AML-193 (cell line): ENCODE measurements at regions not wholly inside any gene's neighbourhood (a gene's known extent, or its start where the extent isn't known, plus 50 kb on each side); places are given as distances from the start of the nearest gene placed in this dataset.

Experiments used
- DNase-seq, 2 experiments: peaks; one replicate each; lab custom pipeline; 2025; lab: John Stamatoyannopoulos, UW

DNA sequence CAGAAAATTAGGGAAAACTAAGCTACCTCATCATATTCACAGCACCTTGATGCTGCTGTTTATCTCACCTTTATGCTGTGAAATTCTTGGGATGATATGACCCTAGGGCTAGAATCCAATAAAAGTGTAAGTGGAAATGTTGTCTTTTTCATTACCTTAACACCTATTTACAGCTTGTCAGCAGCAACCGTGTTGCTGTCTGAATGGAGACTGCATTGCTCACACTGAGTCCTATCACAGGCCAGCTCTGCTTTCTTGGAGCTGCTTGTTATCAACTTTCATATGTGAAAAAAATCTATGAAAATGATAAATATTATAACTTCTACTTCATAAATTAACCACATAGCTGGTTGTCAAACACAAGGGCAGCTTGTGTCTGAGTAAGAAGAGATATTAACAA lies 789.5 kb downstream of the TECRL start:
- DNase-seq: no peak

DNA sequence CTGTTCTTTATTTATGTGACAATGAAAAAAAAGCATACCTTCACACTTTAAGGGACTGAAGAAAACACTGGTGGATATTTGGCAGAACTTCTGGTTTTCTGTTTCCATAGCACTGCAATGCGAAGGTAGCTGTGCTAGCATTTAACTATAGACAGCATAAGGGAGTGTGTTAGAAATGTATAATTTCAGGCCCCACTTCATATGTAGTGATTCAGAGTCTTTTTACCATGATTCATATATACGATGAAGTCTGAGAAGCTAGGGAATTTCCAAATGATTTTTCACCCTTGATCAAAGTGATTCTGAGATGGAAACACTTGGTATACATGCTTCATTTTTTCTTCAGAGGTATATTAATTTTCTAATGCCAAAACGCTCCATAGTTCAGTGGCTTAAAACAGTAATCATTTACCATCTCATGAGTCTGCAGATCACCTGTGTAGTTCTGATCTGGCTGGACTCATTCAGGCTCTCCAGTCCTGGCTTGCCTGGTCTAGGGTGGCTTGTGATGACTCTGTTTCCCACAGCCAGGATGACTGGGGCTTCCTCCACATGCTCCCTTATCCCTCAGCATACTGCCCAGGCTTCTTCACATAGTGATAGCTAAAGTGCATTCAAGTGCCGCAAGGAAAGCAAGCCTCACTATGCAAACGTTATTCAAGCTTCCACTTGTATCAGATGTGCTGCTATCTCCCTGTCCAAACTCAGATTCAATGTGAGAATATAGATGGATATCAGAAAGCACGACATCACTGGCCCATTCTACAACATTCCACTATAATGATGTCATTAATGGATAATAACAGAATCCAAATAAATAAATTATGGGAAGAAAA lies 790.1 kb downstream of the TECRL start:
- no peak for DNase-seq

DNA sequence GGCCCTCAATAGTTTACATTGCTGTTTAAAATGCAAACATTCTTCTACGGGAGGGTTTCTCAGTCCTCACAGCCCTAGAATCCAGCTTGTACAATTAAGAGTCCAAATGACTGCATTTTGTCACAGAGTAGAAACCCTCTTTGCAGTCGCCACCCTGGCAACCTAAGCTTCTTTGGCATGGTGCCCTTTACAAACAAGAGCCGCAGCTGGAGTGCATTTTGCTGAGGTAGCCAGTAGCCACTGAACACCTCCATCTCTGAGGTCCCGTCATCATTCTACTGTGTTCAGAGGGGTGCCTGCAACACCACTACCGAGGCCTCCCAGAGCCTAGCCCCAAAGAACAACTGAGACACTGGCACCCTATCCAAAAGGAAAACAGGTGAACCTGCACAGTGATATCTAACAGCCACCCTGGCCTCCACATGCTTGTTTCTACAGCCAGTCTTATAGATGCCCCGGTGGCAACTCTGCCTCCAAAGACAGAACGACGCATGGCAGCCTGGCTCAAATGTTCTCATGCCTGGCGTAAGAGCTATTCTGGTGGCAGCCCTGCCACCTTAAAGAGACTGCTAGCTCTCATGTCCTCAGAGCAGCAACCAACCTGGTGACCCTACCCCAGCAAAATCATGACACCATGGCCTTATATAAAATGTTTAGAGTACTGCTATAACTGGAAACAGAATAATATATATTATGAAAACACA lies 801.9 kb downstream of the TECRL start:
- DNase-seq: no peak

DNA sequence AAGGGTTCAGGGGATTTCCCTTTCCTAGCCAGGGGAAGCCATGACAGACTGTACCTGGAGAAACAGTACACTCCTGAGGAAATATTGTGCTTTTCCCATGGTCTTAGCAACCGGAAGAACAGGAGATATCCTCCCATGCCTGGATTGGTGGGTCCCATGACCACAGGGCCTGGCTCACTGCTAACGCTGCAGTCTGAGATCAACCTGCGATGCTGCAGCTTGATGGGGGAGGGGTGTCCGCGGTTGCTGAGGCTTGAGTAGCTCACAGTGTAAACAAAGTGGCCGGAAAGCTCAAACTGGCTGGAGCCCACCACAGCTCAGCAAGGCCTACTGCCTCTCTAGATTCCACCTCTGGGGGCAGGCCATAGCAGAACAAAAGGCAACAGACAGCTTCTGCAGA lies 819.5 kb downstream of the TECRL start:
- no peak for DNase-seq

DNA sequence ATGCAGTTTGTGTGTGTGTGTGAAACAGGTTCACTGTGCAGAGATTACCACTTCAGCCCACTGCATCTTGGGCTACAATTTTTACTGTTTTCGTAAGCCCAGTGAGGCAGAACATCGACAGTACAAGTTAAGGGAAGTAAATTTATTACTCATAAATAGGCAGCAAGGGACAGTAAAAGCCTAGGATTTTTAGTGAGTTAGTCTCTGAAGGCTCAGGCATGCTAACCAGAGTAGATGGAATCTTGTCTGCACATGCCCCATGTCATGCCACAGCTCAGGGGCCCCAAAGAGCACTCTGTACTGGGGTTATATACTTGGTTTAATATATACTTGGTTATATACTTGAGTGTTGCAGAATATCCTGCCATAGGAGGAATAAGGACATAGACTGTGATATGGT lies 825.7 kb downstream of the TECRL start:
- no peak for DNase-seq

DNA sequence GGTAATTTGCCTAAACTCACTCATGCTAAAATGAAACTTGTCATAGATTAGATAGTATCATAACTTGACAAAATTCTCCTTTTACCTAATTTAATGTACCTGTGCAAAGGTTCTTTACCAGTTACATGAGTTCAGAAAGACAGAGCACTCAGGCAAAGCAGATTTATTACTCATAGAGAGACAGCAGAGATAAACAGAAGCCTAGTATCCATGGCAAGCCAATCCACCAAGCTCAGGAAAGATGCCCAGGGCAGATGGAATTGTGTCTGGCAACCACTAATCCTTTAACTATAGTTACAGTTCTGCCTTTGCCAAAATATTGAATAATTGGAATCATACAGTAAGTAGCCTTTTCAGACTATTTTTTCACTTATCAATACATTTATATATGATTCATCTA lies 826.2 kb downstream of the TECRL start:
- DNase-seq: no peak

DNA sequence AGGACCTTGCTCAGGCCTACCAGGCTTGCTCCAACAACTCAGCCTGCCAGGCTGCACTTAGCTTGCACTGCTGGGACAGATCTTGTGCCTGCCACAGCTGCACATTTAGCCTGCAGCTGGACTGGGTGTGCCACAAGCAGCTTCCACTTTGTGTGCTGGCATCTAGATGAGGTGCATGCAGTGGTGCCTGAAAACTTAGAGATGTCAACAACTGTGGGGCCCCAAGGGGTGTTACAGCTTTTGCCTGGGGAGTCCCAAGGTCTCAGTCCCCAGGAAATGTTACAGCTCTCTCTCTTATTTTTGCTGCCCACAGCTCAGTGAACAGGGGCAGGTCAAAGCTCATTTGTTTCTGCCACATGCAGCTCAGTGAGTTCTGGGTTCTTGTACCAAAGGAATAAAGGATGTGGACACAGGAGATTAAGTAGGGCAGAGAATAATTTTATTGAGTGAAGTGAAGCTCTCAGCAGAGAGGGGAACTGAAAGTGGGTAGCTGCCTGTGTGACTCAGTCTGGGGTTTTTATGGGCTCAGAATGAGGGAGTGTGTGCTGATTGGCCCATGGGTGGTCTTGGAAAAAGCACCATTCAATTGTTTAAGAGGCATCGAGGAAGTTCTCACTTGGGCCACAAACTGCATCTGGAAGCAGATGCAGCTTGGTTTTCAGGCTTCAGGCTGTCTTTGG lies 828.3 kb downstream of the TECRL start:
- no peak for DNase-seq

DNA sequence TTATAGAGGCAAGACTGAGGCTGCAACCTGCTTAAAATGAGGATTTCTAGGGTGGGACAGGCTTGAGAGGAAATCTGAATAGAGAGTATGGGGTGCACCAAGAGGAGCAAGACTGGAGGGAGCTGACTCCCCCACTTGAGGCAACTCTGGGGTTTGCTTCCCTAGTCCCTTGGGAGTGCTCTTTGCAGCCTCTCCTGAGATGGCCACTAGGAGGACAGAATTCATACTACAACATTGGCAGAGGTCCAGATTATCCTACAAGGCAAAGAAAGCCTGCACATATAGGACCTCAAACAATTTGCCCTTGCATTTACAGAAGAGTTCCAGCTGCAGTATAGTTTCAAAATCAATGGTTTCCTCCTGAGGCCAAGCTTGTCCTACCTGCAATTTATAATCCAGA lies 830.9 kb downstream of the TECRL start:
- no peak for DNase-seq

DNA sequence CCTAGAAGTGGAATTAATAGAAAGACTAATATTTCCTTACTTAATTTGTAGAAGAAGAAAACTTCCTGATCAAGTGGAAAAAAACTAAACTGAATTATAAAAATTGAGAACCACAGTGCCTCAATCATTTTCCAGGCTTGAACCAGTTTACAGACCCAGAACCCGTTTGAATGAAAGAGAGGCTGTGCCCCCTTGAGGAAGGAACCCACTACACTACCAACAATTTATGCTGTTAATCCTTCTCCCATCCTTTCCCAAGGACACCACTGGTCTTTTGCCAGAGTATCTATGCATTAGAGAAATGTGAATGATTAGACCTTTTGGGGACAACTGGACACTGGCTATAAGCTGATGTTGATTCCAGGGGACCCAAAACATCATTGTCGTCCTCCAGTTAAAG lies 842.6 kb downstream of the TECRL start:
- DNase-seq: no peak

DNA sequence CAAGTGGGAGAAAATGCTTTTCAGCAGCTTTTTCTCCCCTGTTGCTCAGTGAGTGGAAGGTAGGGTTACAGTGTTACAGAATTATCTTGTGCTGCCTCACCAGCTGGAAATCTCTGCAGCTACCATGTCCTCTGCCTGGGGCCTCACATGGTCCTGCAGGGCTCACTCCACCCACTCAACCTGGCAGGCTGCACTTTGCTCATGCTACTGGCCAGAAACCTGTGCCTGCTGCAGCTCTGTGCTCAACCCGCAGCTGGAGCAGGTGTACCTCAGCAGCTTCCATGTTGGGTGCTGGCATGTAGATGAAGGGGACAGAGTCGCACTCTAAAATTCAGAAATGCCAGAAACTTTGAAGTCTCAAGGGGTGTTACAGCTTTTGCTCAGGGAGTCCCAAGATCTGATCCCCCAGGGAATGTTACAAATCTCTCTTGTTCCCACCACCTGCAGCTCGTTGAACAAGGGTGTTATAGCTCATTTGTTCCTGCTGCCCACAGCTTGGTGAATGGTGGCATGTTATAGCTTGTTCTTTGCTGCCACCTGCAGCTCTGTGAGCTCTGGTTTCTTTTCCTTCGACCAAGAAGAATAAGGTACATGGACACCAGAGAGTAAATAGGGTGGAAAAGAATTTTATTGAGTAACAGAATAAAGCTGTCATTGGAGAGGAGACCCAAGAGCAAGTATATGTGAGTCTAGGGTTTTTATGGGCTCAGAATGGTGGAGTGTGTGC lies 845.8 kb downstream of the TECRL start:
- DNase-seq: no peak

DNA sequence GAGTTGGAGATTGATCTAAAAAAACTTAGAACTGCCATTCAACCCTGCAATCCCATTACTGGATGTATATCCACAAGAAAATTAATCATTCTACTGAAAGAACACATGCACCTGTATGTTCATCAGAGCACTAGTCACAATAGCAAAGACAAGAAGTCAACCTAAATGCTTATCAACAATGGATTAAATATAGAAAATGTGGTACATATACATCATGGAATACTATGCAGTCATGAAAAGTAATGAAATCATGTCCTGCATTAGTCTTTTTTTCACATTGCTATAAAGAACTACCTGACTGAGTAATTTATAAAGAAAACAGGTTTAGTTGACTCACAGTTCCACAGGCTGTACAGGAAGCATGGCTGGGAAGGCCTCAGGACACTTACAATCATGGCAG lies 850.5 kb downstream of the TECRL start:
- DNase-seq: no peak

DNA sequence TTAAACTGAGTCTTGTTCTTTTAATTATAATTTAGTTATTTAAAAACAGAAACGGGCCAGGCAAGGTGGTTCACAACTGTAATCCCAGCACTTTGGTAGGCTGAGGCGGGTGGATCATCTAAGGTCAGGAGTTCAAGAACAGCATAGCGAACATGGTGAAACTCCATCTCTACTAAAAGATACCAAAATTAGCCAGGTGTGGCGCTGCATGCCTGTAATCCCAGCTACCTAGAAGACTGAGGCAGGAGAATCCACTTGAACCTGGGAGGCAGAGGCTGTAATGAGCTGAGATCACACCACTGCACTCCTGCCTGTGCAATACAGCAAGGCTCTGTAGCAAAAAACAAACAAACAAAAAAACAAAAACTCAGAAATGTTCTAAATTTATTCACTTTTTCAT lies 852.9 kb downstream of the TECRL start:
- no peak for DNase-seq

DNA sequence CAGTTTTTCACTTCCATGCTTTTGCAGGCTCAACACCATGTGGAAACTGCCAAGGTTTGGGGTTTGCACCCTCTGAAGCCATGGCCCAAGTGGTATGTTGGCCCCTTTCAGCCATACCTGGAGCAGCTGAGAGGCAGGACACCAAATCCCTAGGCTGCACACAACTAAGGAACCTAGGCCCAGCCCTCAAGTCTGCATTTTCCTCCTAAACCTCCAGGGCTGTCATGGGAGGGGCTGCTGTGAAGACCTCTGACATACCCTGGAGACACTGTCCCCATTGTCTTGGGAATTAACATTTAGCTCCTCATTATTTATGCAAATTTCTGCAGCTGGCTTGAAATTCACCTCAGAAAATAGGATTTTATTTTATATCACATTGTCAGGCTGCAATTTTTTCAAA lies 856.1 kb downstream of the TECRL start:
- no peak for DNase-seq

DNA sequence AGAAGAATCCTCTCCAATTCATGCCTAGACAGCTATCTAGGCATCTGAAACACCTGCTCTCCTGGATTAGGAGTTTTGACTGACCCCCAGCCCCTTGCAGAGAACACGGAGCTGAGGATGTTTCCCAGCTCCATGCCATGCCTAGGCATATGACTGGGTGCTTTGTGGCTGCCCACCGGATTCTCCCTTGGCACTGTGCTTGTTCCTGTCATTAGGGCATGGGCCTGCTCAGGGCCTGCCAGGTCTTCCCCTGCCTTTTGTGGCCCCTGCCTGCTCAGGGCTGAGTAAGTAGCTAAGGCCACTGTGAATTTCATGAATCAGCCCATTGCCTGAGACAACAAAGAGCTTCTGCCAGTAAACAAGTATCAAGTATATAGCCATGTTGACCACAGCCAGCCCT lies 867.4 kb downstream of the TECRL start:
- no peak for DNase-seq

DNA sequence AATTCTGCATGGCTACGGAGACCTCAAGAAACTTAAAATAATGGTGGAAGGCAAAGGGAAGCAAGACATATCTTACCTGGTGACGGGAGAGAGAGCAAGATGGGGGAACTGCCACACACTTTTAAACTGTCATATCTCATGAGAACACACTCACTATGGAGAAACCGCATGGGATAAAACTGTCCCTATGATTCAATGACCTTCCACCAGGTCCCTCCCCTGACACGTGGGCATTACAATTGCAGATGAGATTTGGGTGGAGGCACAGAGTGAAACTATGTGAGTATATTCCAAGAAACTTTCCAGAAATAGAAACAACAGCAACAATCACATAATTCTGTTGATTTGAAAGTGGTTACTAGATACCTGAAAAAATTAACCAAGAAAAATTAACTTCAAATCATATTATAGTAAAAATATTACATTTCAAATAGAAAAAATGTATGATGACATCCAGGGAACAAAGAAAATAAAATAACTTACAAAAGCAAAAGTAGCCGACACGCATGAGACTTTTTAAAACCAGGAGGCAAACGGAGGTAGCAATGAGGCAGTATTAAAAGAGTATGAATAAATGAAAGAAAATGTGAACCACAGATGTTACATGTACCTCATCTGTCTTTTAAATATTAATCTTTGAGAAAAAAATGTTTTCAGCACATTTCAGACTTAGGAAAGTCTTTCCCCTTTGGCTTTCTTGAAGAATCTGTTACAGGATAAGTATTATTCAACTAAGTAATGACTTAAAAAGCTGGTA lies 879.5 kb downstream of the TECRL start:
- DNase-seq: no peak

DNA sequence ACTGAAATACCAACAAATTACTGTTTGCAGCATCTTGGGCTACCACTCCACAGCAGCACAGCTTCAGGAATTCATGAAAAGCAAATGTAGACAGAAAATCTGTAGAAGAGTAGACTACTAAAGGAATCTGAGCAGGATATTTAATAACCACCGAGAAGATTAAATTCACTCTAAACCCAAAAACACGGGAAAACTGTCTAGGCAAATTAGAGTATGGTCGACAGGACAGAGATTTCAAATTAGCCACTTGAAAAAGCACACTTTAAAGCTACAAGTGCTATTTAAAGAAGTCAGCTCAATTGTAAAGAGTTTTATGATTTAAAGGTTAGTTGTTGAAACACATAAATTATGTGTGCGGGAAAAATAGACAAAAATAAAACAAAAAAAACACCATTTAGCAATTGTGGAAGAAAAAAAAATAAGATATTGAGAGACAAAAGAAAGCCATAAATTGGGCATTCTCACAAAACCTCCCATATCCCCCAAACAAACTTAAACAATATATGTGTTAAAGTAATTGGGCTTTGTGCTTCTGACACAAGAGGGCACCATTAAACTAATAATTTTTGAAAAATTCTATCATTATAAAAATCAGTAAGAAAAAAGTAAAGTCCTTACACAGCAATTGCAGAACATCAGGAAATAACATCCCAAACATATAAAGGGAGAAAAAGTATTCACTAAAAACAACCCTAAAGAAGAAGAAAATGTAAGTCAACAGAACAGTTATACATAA lies 880.8 kb downstream of the TECRL start:
- no peak for DNase-seq

DNA sequence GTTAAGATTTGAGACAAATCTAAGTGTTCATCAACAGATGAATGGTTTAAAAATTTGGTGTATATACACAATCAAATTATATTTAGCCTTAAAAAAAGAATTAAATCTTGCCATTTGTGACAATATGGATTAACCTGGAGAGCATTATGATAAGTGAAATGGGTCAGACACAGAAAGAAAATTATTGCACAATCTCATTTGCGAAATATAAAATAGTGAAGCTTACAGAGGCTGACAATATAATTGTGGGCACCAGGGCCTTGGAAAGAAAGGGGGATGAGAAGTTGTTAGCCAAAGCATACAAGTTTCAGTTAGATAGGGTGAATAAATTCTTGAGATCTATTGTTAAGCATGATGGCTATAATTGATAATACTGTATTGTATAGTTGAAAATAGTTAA lies 883.0 kb downstream of the TECRL start:
- no peak for DNase-seq

DNA sequence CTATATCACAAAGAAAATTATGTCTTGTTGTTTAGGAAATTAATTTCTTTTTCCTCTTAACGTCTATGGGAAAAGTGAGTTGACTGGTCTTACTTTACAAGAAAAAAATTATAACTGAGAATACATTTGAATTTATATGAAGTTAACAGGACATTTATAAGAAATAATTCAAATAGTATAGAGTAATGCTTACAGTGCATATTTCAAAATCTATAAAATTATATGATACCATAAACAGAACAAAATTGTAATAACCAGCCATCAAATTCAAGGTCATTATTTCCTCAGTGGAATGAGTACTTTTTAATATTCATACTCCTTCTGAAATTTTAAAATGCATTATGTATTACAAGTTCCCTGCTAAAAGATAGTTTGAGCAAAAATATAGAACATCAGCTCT lies 884.5 kb downstream of the TECRL start:
- DNase-seq: no peak

DNA sequence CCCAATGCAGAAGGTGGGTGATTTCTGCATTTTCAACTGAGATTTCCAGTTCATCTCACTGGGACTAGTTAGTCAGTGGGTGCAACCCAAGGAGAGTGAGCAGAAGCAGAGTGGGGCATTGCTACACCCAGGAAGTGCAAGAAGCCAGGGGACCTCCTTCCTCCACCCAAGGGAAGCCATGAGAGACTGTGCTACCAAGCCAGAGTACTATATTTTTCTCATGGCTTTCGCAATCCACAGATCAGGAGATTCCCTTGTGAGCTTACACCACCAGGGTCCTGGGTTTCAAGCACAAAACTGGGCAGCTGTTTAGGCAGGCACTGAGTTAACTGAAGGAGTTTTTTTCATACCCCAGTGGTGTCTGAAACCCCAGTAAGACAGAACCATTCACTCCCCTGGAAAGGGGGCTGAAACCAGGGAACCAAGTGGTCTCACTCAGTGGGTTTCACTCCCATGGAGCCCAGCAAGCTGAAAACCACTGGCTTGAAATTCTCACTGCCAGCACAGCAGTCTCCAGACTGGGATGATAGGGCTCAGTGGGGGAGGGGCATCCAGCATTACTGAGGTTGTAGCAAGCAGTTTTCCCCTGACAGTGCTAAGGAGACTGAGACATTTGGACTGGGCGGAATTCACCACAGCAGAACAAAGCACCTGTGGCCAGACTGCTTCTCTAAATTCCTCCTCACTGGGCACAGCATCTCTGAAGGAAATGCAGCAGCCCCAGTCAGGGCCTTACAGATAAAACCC lies 903.4 kb downstream of the TECRL start:
- DNase-seq: peak; percentile 13 to 23

DNA sequence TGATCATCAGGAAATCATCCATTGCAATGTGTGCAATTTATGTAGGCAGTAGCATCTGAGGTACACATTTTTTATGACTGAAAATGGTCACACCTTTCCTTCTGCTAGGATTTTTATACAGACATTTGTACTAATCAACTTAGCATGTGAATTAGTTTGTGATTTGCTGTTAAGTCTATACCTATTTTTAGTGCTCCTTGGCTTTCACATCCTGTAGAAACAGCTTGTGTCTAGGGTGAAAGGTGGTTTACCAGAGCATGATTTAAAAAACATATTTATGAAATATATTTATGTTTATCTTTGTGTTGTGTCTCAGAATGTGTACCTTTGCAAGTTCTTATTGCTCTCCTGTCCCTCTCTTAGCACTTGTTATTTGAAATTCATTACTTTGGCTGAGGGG lies 916.0 kb downstream of the TECRL start:
- no peak for DNase-seq
